CD4-positive, alpha-beta memory T cell (primary cell): ENCODE measurements at regions not wholly inside any gene's neighbourhood (a gene's known extent, or its start where the extent isn't known, plus 50 kb on each side); places are given as distances from the start of the nearest gene placed in this dataset.
"Not testable (repeated sequence)": the region's sequence is repeated elsewhere in the genome, so short reads cannot be mapped to it uniquely, and the experiment has no call there.

ENCODE experiments used
- CTCF ChIA-PET: fragments of 350-600 bp; sonication (Branson Sonifier 250); formaldehyde crosslinking; loops from one replicate; lab custom pipeline; 2021; ENCODE audit warnings: inconsistent platforms; ENCODE audit not compliant: partially characterized antibody; lab: Charles Lee
- POLR2A ChIA-PET: fragments of 350-600 bp; sonication (Branson Sonifier 250); formaldehyde crosslinking; loops from one replicate; lab custom pipeline; 2021; ENCODE audit not compliant: partially characterized antibody; lab: Charles Lee
- DNase-seq, 5 donors: peaks; one replicate each; pipeline versions ENCODE4 v3.0.0 to v3.0.0-alpha.2; 2020 to 2022; ENCODE audit warnings: mixed read lengths in 1 of 5
- H3K27ac ChIP-seq: one replicate; pipeline ENCODE4 v1.7.0; 2013; ENCODE audit warnings: low read depth, low read length
- H3K27me3 ChIP-seq: 2 replicates; pipeline ENCODE4 v1.7.0; 2013; ENCODE audit warnings: mild to moderate bottlenecking, low read length, moderate library complexity; ENCODE audit not compliant: insufficient read depth
- H3K36me3 ChIP-seq: 2 replicates; pipeline ENCODE4 v1.7.0; 2013; ENCODE audit warnings: mild to moderate bottlenecking, low read length, moderate library complexity; ENCODE audit not compliant: insufficient read depth
- H3K4me1 ChIP-seq: 2 replicates; pipeline ENCODE4 v1.7.0; 2013; ENCODE audit warnings: mild to moderate bottlenecking, low read length, moderate library complexity; ENCODE audit not compliant: insufficient read depth
- H3K4me3 ChIP-seq, 2 donors: one replicate each; pipeline ENCODE4 v1.7.0; 2013; ENCODE audit warnings: low read length in 2 of 2, mild to moderate bottlenecking in 1 of 2
- H3K9me3 ChIP-seq, 2 donors: one replicate each; pipeline ENCODE4 v1.7.0; 2013; ENCODE audit warnings: low read length in 2 of 2, control low read depth in 1 of 2; ENCODE audit not compliant: control insufficient read depth in 1 of 2
- H3K27ac Mint-ChIP-seq, 7 donors: one replicate each; pipeline ENCODE4 v1.8.0; 2020 to 2021; ENCODE audit warnings: mixed read lengths in 7 of 7, mild to moderate bottlenecking in 6 of 7, inconsistent platforms in 3 of 7, moderate library complexity in 3 of 7
- H3K27me3 Mint-ChIP-seq, 2 donors: one replicate each; pipeline ENCODE4 v1.8.0; 2020 to 2021; ENCODE audit warnings: mixed read lengths in 2 of 2
- H3K36me3 Mint-ChIP-seq, 2 donors: one replicate each; pipeline ENCODE4 v1.8.0; 2020 to 2021; ENCODE audit warnings: mixed read lengths in 2 of 2, inconsistent platforms in 1 of 2, mild to moderate bottlenecking in 1 of 2
- H3K4me1 Mint-ChIP-seq, 4 donors: one replicate each; pipeline ENCODE4 v1.8.0; 2020 to 2021; ENCODE audit warnings: mixed read lengths in 4 of 4, mild to moderate bottlenecking in 1 of 4
- H3K4me3 Mint-ChIP-seq, 8 donors: one replicate each; pipeline ENCODE4 v1.8.0; 2020 to 2021; ENCODE audit warnings: mixed read lengths in 8 of 8, mild to moderate bottlenecking in 7 of 8, moderate library complexity in 6 of 8, inconsistent platforms in 3 of 8
- H3K9me3 Mint-ChIP-seq, 8 donors: one replicate each; pipeline ENCODE4 v1.8.0; 2020 to 2021; ENCODE audit warnings: mixed read lengths in 8 of 8, mild to moderate bottlenecking in 5 of 8, inconsistent platforms in 3 of 8, moderate library complexity in 1 of 8
- intact Hi-C: fragments of 100-400 bp; cut with micrococcal nuclease; formaldehyde crosslinking; loops from one replicate; pipeline ENCODE4 v1.15.1; 2023

DNA sequence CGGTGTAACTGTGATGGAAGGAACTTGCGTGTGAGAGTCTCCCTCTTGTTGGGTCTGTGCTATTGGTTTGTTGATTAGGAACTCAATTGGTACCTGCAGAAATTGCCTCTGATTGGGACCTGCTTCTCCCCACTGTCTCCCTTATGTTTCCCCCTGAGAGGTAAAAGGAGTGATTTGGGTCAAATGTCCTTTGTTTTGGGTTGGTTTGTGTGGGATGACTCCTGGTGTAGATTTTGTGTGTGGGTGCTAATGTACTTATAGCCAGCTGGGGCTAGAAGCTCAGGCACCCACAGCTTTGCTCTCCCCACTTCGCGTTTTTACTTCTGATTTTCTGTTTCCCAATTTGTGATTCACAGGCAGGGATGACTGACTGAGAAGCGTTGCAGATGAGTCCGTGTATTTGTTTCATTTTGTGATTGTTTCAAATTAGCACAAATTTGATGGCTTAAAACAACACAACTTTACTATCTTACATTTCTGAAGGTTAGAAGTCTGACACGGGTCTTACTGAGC, 79.1 kb downstream of the UTRN start:
- Mint-ChIP-seq H3K27me3 (no peaks in the 10 kb centered on the region), H3K4me3 (peak overlapping the region in 5 of 8 donors; percentile 1 to 64 (median 31)), H3K9me3 (no peaks in the 10 kb centered on the region), H3K36me3 (peaks cover 22 to 27% of the 10 kb centered on the region in 2 donors), H3K4me1 (peaks cover 50 to 83% (median 67%) of the 10 kb centered on the region in 4 donors), H3K27ac (peak overlapping the region; percentile 3 to 68 (median 28))
- ChIA-PET CTCF (interaction anchor here (1.4 kb wide), 1 partner anchor 12 kb away, joined by 3 read pairs; no protein-coding TSS in a partner anchor), POLR2A (interaction anchor here (0.9 kb wide), 1 partner anchor 11 kb away, joined by 3 read pairs; no protein-coding TSS in a partner anchor)
- intact Hi-C loops: no loop called here
- H3K27ac ChIP-seq: no peak overlapping the region
- H3K4me3 ChIP-seq: no peak overlapping the region
- H3K9me3 ChIP-seq: no peaks in the 10 kb centered on the region
- no peak for DNase-seq
- H3K36me3 ChIP-seq: no peaks in the 10 kb centered on the region
- no peaks in the 10 kb centered on the region for H3K27me3 ChIP-seq
- H3K4me1 ChIP-seq: peaks cover 61% of the 10 kb centered on the region

DNA sequence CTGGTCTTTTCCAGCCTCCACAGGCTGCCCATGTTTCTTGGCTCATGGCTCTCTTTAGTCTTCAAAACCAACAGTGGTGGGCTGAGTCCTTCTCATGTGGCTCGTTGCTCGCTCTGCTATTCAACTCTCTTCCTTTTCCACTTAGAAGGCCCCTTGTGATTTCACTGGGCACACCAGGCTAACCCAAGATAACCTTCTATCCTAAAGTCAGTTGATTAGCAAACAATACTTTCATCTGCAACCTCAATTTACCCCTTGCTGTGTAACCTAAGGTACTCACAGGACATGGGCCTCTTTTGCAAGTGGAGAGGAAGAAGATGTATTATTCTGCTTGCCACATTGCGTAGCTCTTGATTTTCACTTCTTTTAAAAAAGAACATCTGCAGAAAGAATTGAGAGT, 79.6 kb downstream of the UTRN start:
- Mint-ChIP-seq H3K4me3 (peak overlapping the region in 4 of 8 donors; percentile 26 to 51 (median 39)), H3K27ac (peak overlapping the region in 4 of 7 donors; percentile 3 to 64 (median 20)), H3K27me3 (no peaks in the 10 kb centered on the region), H3K9me3 (no peaks in the 10 kb centered on the region), H3K4me1 (peaks cover 50 to 82% (median 67%) of the 10 kb centered on the region in 4 donors), H3K36me3 (peaks cover 26 to 28% of the 10 kb centered on the region in 2 donors)
- CTCF ChIA-PET: no interaction called here
- no peaks in the 10 kb centered on the region for H3K36me3 ChIP-seq
- POLR2A ChIA-PET: no interaction called here
- no peak for DNase-seq
- peaks cover 56% of the 10 kb centered on the region for H3K4me1 ChIP-seq
- H3K27ac ChIP-seq: no peak overlapping the region
- no peak overlapping the region for H3K4me3 ChIP-seq
- H3K27me3 ChIP-seq: no peaks in the 10 kb centered on the region
- no peaks in the 10 kb centered on the region for H3K9me3 ChIP-seq
- intact Hi-C loops: no loop called here

DNA sequence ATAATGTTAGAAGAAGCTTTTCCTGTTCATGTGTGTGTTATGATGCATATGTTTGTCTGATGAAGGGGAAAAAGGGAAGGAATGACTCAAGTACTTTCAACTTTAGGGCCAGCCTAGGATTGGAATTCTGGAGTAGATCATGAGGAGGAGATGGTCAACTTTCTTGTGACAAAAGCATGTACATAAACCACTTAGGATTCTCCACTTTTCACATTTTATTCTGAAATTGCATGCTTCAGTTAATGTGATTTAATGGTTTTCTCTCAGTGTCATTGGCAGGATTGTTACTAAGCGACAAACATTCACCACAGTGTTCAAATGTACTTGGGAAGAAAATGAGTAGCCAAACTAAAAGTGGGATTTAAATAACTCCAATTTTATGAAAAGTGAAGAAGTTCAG, 80.1 kb downstream of the UTRN start:
- Mint-ChIP-seq H3K27ac (peak overlapping the region in 2 of 7 donors; percentile 1 to 11), H3K4me3 (peak overlapping the region in 2 of 8 donors; percentile 29 to 54)
- POLR2A ChIA-PET: no interaction called here

DNA sequence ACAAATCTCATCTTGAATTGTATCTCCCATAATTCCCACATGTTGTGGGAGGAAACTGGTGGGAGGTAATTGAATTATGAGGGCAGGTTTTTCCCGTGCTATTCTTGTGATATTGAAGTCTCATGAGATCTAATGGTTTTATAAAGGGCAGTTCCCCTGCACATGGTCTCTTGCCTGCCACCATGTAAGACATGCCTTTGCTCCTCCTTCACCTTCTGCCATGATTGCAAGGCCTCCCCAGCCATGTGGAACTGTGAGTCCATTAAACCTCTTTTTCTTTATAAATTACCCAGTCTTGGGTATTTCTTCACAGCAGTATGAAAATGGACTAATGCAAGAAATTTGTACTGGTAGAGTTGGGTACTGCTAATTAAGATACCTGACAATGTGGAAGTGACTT, 84.6 kb downstream of the UTRN start:
- Mint-ChIP-seq H3K4me1 (peaks cover 40 to 74% (median 56%) of the 10 kb centered on the region in 4 donors), H3K36me3 (peaks cover 40 to 45% of the 10 kb centered on the region in 2 donors), H3K27ac (peak overlapping the region in 2 of 7 donors; percentile 18 to 66)
- intact Hi-C loops, H3K27ac ChIP-seq, H3K27me3 ChIP-seq, H3K9me3 Mint-ChIP-seq, CTCF ChIA-PET, H3K4me3 ChIP-seq, H3K27me3 Mint-ChIP-seq, DNase-seq, H3K36me3 ChIP-seq, H3K9me3 ChIP-seq, H3K4me3 Mint-ChIP-seq, POLR2A ChIA-PET: not testable (repeated sequence)
- H3K4me1 ChIP-seq: peaks cover 19% of the 10 kb centered on the region

More for the DNA sequence above, 80.1 kb downstream of the UTRN start:
- H3K27me3 Mint-ChIP-seq: no peaks in the 10 kb centered on the region
- no peaks in the 10 kb centered on the region for H3K36me3 ChIP-seq
- H3K27ac ChIP-seq: no peak overlapping the region
- DNase-seq: no peak
- peaks cover 53 to 82% (median 68%) of the 10 kb centered on the region in 4 donors for H3K4me1 Mint-ChIP-seq
- H3K4me1 ChIP-seq: peaks cover 53% of the 10 kb centered on the region
- H3K4me3 ChIP-seq: no peak overlapping the region
- H3K9me3 ChIP-seq: no peaks in the 10 kb centered on the region
- intact Hi-C loops: no loop called here
- no peaks in the 10 kb centered on the region for H3K9me3 Mint-ChIP-seq
- CTCF ChIA-PET: no interaction called here
- peaks cover 29 to 33% of the 10 kb centered on the region in 2 donors for H3K36me3 Mint-ChIP-seq
- no peaks in the 10 kb centered on the region for H3K27me3 ChIP-seq

DNA sequence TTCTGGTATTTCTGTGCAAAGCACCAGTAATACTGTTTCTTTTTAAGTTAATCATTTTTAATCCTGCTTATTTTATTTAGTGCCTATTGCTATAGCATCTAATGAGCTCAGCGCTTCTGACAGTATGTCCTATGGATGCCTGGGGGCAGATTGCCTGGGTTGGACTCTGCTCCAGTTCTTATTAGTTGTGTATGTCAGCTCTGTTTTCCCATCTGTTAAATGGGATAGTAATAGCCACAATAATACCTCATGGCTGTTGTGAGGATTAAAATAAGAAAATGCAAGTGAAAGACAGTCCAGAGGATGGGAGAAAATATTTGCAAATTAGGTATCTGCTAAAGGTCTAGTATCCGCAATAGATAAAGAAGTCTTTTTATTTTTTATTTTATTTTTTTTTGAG, 87.0 kb downstream of the UTRN start:
- Histone ChIP-seq H3K36me3 (no peaks in the 10 kb centered on the region), H3K4me3 (no peak overlapping the region), H3K9me3 (no peaks in the 10 kb centered on the region), H3K27me3 (no peaks in the 10 kb centered on the region), H3K27ac (no peak overlapping the region), H3K4me1 (peaks cover 20% of the 10 kb centered on the region)
- ChIA-PET CTCF (no interaction called here), POLR2A (no interaction called here)
- no peak for DNase-seq
- intact Hi-C loops: no loop called here
- peak overlapping the region in 2 of 8 donors; percentile 27 to 32 for H3K4me3 Mint-ChIP-seq
- no peak overlapping the region for H3K27ac Mint-ChIP-seq
- peaks cover 34 to 44% of the 10 kb centered on the region in 2 donors for H3K36me3 Mint-ChIP-seq
- no peaks in the 10 kb centered on the region for H3K27me3 Mint-ChIP-seq
- H3K9me3 Mint-ChIP-seq: no peaks in the 10 kb centered on the region
- peaks cover 37 to 65% (median 51%) of the 10 kb centered on the region in 4 donors for H3K4me1 Mint-ChIP-seq

DNA sequence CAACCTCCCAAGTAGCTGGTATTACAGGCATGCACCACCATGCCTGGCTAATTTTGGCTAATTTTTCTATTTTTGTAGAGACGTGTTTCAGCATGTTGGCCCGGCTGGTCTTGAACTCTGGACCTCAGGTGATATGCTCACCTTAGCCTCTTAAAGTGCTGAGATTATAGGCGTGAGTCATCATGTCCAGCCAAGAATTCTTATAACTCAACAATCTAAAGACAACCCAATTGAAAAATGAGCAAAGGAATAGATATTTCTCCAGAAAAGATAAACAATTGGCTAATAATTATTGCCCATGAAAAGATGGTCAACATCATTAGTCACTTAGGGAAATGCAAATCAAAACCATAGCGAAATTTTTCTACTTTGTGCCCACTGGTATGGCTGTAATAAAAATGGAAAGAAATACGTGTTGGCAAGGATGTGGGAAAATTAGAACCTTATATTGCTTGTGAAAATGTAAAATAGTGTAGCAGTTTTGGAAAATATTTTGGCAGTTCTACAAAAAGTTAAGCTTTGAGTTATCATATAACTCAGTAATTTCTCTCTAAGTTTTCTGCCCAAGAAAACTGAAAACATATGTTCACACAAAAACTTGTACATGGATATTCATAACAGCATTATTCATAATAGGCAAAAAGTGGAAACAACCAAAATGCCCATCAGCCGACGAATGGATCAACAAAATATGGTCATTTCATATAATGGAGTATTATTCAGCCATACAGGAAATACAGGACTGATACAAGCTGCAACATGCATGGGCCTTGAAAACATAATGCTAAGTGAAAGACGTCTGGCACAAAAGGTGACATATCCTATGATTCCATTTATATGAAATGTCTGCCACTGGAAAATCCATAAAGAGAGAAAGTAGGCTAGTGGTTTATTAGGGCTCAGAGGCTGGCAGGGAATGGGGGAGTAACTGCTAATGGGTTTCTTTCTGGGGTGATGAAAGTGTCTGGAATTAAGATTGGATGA, 87.8 kb downstream of the UTRN start:
- Mint-ChIP-seq H3K27me3 (no peaks in the 10 kb centered on the region), H3K27ac (peak overlapping the region in 2 of 7 donors; percentile 52 to 78), H3K4me1 (peaks cover 43 to 71% (median 57%) of the 10 kb centered on the region in 4 donors), H3K4me3 (peak overlapping the region in 2 of 8 donors; percentile 2 to 43), H3K36me3 (peaks cover 35 to 48% of the 10 kb centered on the region in 2 donors), H3K9me3 (no peaks in the 10 kb centered on the region)
- Histone ChIP-seq H3K4me1 (peaks cover 28% of the 10 kb centered on the region), H3K9me3 (no peaks in the 10 kb centered on the region), H3K27ac (no peak overlapping the region), H3K36me3 (no peaks in the 10 kb centered on the region), H3K27me3 (no peaks in the 10 kb centered on the region), H3K4me3 (no peak overlapping the region)
- POLR2A ChIA-PET: no interaction called here
- DNase-seq: no peak
- intact Hi-C loops: no loop called here
- CTCF ChIA-PET: no interaction called here

DNA sequence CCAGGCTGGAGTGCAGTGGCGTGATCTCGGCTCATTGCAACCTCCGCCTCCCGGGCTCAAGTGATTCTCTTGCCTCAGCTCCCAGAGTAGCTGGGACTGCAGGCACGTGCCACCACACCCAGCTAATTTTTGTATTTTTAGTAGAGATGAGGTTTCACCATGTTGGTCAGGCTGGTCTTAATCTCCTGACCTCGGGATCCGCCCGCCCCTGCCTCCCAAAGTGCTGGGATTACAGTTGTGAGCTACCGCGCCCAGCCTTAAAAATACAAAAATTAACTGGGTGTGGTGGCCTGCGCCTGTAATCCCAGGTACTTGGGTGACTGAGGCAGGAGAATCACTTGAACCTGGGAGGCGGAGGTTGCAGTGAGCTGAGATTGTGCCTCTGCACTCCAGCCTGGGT, 89.4 kb downstream of the UTRN start:
- H3K4me1 Mint-ChIP-seq: peaks cover 50 to 78% (median 66%) of the 10 kb centered on the region in 4 donors
- POLR2A ChIA-PET, intact Hi-C loops: not testable (repeated sequence)

More for the DNA sequence above, 89.4 kb downstream of the UTRN start:
- H3K9me3 ChIP-seq, H3K27me3 ChIP-seq, H3K9me3 Mint-ChIP-seq, H3K27ac ChIP-seq, DNase-seq, H3K27me3 Mint-ChIP-seq, CTCF ChIA-PET, H3K4me3 ChIP-seq, H3K4me3 Mint-ChIP-seq, H3K27ac Mint-ChIP-seq, H3K36me3 ChIP-seq: not testable (repeated sequence)
- H3K4me1 ChIP-seq: peaks cover 44% of the 10 kb centered on the region
- H3K36me3 Mint-ChIP-seq: peaks cover 32 to 51% of the 10 kb centered on the region in 2 donors
